ENCODE measurements at regions not wholly inside any gene's neighbourhood (a gene's known extent, or its start where the extent isn't known, plus 50 kb on each side); places are given as distances from the start of the nearest gene placed in this dataset.

DNA sequence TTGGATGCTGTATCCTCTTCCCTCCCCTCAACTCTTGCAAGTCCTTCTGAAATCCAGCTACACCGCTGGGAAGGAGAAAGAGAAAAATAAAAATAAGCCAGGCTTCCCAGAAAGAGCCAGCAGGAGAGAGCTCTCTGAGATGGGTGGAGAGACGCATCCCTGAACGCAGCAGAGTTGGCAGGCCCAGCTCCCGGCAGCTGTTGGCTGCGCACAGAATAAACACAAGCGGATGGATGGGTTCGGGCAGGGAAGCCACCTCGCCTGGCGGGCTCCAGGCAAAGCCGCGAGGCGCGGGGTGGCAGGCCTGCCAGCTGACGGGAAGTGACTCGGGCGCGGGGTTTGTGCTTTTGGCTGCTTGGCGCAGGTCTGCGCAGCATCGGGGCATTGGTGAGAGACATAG is 537.7 kb downstream of the MIAT start:
- Histone ChIP-seq H3K27me3 (replicated peaks; ENCODE audit: insufficient read depth) (peaks cover 3% of the 10 kb centered on the region), H3K4me3 (no peak overlapping the region), H3K36me3 (no peaks in the 10 kb centered on the region), H3K4me1 (replicated peaks) (no peaks in the 10 kb centered on the region), H3K27ac (no peak overlapping the region), H3K9me3 (no peaks in the 10 kb centered on the region)
- 54% methylated on average over 20 of the region's 20 CpGs for WGBS
- DNase-seq (ENCODE audit: low spot score), result no peak
- intact Hi-C loops (cut with DNase I), result no loop called here
- TF ChIP-seq, protein P1, sequence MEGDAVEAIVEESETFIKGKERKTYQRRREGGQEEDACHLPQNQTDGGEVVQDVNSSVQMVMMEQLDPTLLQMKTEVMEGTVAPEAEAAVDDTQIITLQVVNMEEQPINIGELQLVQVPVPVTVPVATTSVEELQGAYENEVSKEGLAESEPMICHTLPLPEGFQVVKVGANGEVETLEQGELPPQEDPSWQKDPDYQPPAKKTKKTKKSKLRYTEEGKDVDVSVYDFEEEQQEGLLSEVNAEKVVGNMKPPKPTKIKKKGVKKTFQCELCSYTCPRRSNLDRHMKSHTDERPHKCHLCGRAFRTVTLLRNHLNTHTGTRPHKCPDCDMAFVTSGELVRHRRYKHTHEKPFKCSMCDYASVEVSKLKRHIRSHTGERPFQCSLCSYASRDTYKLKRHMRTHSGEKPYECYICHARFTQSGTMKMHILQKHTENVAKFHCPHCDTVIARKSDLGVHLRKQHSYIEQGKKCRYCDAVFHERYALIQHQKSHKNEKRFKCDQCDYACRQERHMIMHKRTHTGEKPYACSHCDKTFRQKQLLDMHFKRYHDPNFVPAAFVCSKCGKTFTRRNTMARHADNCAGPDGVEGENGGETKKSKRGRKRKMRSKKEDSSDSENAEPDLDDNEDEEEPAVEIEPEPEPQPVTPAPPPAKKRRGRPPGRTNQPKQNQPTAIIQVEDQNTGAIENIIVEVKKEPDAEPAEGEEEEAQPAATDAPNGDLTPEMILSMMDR (IDR thresholded peaks at IDR 0.05), result no peak
- TF ChIP-seq POLR2AphosphoS5 (IDR thresholded peaks at IDR 0.05) (no peak), POLR2A (IDR thresholded peaks at IDR 0.05) (no peak)

DNA sequence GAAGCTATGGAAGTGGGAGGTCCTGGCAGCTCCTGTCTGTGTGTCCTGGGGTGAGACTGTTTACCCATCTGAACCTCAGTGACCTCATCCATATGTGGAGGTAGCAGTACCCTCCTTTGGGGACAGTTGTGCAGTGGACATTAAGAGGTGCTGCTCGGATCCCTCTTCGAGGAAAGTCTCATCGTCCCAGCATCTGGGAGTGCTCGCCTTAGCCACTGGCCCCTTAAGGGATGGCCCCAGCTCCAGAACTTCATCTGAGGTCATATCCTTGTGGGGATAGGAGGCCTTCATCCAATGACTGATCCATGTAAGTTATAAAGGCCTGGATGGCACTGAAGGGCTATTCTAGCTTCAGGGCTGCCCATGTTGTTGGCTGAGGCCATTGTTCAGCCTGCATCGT is 538.1 kb downstream of the MIAT start:
- DNase-seq (ENCODE audit: low spot score), result no peak
- H3K27ac ChIP-seq, result no peak overlapping the region
- 87% methylated on average over 5 of the region's 5 CpGs for WGBS
- TF ChIP-seq, protein P1 (IDR thresholded peaks at IDR 0.05), result no peak
- no peak for TF ChIP-seq POLR2A (IDR thresholded peaks at IDR 0.05)
- TF ChIP-seq POLR2AphosphoS5 (IDR thresholded peaks at IDR 0.05), result no peak
- peaks cover 3% of the 10 kb centered on the region for H3K27me3 ChIP-seq (replicated peaks; ENCODE audit: insufficient read depth)
- no peaks in the 10 kb centered on the region for H3K9me3 ChIP-seq
- intact Hi-C loops (cut with DNase I), result no loop called here
- H3K36me3 ChIP-seq, result no peaks in the 10 kb centered on the region
- H3K4me1 ChIP-seq (replicated peaks), result no peaks in the 10 kb centered on the region
- H3K4me3 ChIP-seq, result no peak overlapping the region

DNA sequence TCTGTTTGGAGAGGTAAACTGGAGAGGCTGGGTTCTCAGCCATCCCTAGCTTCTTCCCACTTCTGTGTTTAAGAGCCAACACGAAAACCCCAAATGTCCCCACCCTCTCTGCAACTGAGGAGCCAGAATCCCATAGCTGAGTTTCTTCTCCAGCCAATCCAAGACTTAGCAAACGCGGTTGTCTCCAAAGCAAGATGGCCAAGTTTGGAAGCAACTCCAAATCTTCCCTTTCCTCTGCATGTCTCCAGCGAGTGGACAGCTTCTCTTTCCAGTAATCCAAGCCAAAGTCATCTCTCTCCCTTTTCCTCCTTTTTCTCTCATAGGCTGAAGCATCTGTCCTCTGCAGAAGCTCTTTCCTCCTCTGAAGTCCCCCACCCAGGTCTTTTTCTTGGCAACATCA is 539.2 kb downstream of the MIAT start:
- intact Hi-C loops (cut with DNase I), result no loop called here
- no peak for DNase-seq (ENCODE audit: low spot score)

DNA sequence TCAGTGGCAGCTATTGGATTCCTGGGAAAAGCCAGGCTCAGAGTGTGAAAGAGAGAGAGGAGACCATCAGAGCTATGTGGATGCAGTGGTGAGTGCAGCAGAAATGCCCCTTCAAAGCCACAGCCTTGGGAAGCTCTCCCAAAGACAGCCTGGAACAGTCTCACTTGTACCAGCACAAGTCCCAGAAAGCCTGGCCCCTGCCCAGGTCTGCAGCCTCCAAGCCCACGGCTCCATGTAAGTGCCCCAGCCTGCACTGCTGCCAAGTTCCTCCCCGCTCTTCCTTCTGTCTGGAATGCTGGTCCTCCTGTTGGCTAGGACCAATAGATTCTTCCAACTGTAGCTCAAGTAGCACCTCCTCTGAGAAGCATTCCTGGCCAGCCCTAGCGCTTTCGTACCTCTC is 539.7 kb downstream of the MIAT start:
- H3K27ac ChIP-seq, result no peak overlapping the region
- no peak for TF ChIP-seq POLR2AphosphoS5 (IDR thresholded peaks at IDR 0.05)
- TF ChIP-seq, protein P1 (IDR thresholded peaks at IDR 0.05), result no peak
- no peak overlapping the region for H3K4me3 ChIP-seq
- H3K27me3 ChIP-seq (replicated peaks; ENCODE audit: insufficient read depth), result peaks cover 3% of the 10 kb centered on the region
- no peaks in the 10 kb centered on the region for H3K4me1 ChIP-seq (replicated peaks)
- DNase-seq (ENCODE audit: low spot score), result no peak
- WGBS, result 83% methylated on average over 4 of the region's 4 CpGs
- H3K36me3 ChIP-seq, result no peaks in the 10 kb centered on the region
- no peaks in the 10 kb centered on the region for H3K9me3 ChIP-seq
- intact Hi-C loops (cut with DNase I), result no loop called here

More for the DNA sequence above, 539.2 kb downstream of the MIAT start:
- Histone ChIP-seq H3K9me3 (no peaks in the 10 kb centered on the region), H3K36me3 (no peaks in the 10 kb centered on the region), H3K27ac (no peak overlapping the region), H3K4me1 (replicated peaks) (no peaks in the 10 kb centered on the region), H3K4me3 (no peak overlapping the region), H3K27me3 (replicated peaks; ENCODE audit: insufficient read depth) (peaks cover 3% of the 10 kb centered on the region)
- 54% methylated on average over 4 of the region's 4 CpGs for WGBS
- no peak for TF ChIP-seq POLR2AphosphoS5 (IDR thresholded peaks at IDR 0.05)
- TF ChIP-seq, protein P1 (IDR thresholded peaks at IDR 0.05), result no peak
- TF ChIP-seq POLR2A (IDR thresholded peaks at IDR 0.05), result no peak

DNA sequence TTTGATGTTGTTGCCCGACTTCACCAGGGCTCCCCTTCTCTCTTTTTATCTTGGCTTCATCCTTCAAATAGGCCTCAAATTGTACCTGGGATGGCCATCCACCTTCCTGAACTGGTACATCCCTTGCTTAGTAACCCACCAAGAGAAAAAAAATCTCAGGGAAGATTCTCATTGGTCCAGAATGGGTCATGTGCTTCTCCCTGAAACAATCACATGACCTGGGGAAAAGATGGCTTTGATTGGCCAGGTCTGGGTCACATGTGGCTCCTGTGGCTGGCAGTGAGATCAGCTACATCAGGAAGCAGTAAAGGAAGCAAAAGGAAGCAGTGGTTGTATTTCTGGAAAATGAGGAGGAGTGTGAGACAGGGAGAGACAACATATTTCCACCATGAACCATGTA is 540.2 kb downstream of the MIAT start:
- WGBS, result 94% methylated on average over 1 of the region's 1 CpG
- peaks cover 3% of the 10 kb centered on the region for H3K27me3 ChIP-seq (replicated peaks; ENCODE audit: insufficient read depth)
- H3K36me3 ChIP-seq, result no peaks in the 10 kb centered on the region
- no peak for DNase-seq (ENCODE audit: low spot score)
- H3K4me3 ChIP-seq, result no peak overlapping the region
- TF ChIP-seq, protein P1 (IDR thresholded peaks at IDR 0.05), result no peak
- TF ChIP-seq POLR2A (IDR thresholded peaks at IDR 0.05) (no peak), POLR2AphosphoS5 (IDR thresholded peaks at IDR 0.05) (no peak)
- no peak overlapping the region for H3K27ac ChIP-seq
- no peaks in the 10 kb centered on the region for H3K9me3 ChIP-seq
- intact Hi-C loops (cut with DNase I), result no loop called here
- H3K4me1 ChIP-seq (replicated peaks), result no peaks in the 10 kb centered on the region

Measured in prostate gland (tissue), 2 donors.